Spleen (tissue), 11 donors: ENCODE measurements at regions not wholly inside any gene's neighbourhood (a gene's known extent, or its start where the extent isn't known, plus 50 kb on each side); places are given as distances from the start of the nearest gene placed in this dataset.

ENCODE experiments used
- DNase-seq: peaks from one replicate; pipeline ENCODE4 v3.0.0-alpha.2; 2020
- H3K27ac ChIP-seq, 8 donors: fragments of 200-600 bp; sonication (generic) in 7 of 8; 1 replicate in 4 of 8; 2 replicates in 4 of 8; pipeline versions ENCODE4 v1.5.0 to v1.8.0; 2016 to 2021; ENCODE audit warnings: inconsistent platforms in 4 of 8, mild to moderate bottlenecking in 4 of 8, moderate library complexity in 1 of 8
- H3K27me3 ChIP-seq, 7 donors: fragments of 200-600 bp; sonication (generic) in 6 of 7; replicated peaks in 1 of 7; 1 replicate in 4 of 7; 2 replicates in 3 of 7; pipeline versions ENCODE4 v1.5.0 to v1.8.0; 2016 to 2021; ENCODE audit warnings: inconsistent platforms in 3 of 7, mild to moderate bottlenecking in 1 of 7
- H3K36me3 ChIP-seq, 6 donors: fragments of 200-600 bp; sonication (generic) in 5 of 6; 1 replicate in 4 of 6; 2 replicates in 2 of 6; pipeline versions ENCODE4 v1.5.0 to v1.8.0; 2016 to 2021; ENCODE audit warnings: inconsistent platforms in 2 of 6
- H3K4me1 ChIP-seq, 6 donors: fragments of 200-600 bp; sonication (generic) in 5 of 6; 1 replicate in 3 of 6; 2 replicates in 3 of 6; pipeline versions ENCODE4 v1.5.0 to v1.8.0; 2016 to 2021; ENCODE audit warnings: inconsistent platforms in 3 of 6
- H3K4me3 ChIP-seq, 8 donors: fragments of 200-600 bp; sonication (generic) in 7 of 8; 1 replicate in 4 of 8; 2 replicates in 4 of 8; pipeline versions ENCODE4 v1.5.0 to v1.8.0; 2016 to 2021; ENCODE audit warnings: inconsistent platforms in 4 of 8, mild to moderate bottlenecking in 4 of 8, moderate library complexity in 2 of 8
- H3K9me3 ChIP-seq, 8 donors: fragments of 200-600 bp; sonication (generic) in 7 of 8; 1 replicate in 4 of 8; 2 replicates in 4 of 8; pipeline versions ENCODE4 v1.5.0 to v1.8.0; 2016 to 2021; ENCODE audit warnings: inconsistent platforms in 4 of 8
- CTCF ChIP-seq, 11 experiments: fragments of 200-600 bp in 7 of 11; fragments of 450-650 bp in 4 of 11; sonication (generic) in 4 of 11; IDR thresholded peaks in 8 of 11; conservative IDR thresholded peaks in 3 of 11; 1 replicate in 7 of 11; 2 replicates in 4 of 11; pipeline versions ENCODE4 v1.4.0 to v1.8.0; 2016 to 2021; ENCODE audit warnings: antibody characterized with exemption in 11 of 11, inconsistent platforms in 4 of 11, mild to moderate bottlenecking in 1 of 11
- POLR2A ChIP-seq, 3 donors: fragments of 450-650 bp; IDR thresholded peaks; one replicate each; pipeline ENCODE4 v1.5.1; 2017; ENCODE audit warnings: antibody characterized with exemption in 3 of 3, mild to moderate bottlenecking in 1 of 3
- POLR2AphosphoS5 ChIP-seq, 3 donors: sonication (generic); formaldehyde crosslinking; IDR thresholded peaks; one replicate each; pipeline ENCODE4 v1.5.1; 2017; ENCODE audit warnings: antibody characterized with exemption in 3 of 3
- WGBS, 5 donors: extraction: QIAGEN DNeasy Blood & Tissue Kit in 3 of 5; methylation state at CpG; one replicate each; pipeline versions ENCODE4 v1.1.5 to v1.1.7; 2013 to 2018; 5-methylcytosine and 5-hydroxymethylcytosine counted together
- intact Hi-C: fragments of 100-400 bp; cut with DNase I; formaldehyde crosslinking; loops from one replicate; pipeline ENCODE4 v1.15.0; 2023; ENCODE audit warnings: low total_unique reads
- donor health status: healthy with polysubstance abuse.
- donor health status: DM: no; HTN: no; CAD: no; lungs with moderate emphysema.
- donor health status: DM: no; HTN: no; CAD: no.
- donor health status: Bipolar disorder and iron deficiency.
- donor health status: healthy.
- donor health status: DM: no; HTN: no; CAD: no.
- donor health status: DM: yes; HTN: yes; CAD: no.

DNA sequence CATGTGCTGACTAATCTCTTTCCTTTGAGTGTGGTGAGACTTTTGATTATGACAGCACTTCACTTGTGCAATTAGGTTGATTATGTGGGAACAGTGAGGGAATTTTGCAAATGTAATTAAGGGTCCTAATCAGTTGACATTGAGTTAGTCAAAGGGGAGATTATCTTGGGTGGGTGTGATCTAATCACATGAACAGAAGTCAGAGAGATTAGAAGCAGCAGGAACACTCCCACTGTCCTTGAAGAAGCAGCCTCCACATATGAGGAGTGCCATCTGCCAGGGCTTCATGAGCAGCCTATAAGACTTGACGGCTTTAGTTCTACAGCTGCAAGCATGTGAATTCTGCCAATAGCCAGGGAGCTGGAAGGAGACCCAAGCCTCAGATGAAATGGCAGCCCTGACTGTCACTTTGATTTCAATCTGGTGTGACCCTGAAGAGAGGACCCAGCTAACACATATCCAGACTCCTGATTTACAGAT, 89.4 kb upstream of the APCDD1 start:
- Histone ChIP-seq H3K36me3 (no peaks in the 10 kb centered on the region), H3K4me1 (no peaks in the 10 kb centered on the region), H3K9me3 (peaks cover 3 to 29% (median 23%) of the 10 kb centered on the region in 8 donors), H3K27me3 (no peaks in the 10 kb centered on the region), H3K4me3 (no peak overlapping the region), H3K27ac (no peak overlapping the region)
- TF ChIP-seq POLR2AphosphoS5 (IDR thresholded peaks at IDR 0.05) (no peak), POLR2A (IDR thresholded peaks at IDR 0.05) (no peak), CTCF (IDR thresholded peaks at IDR 0.05 in 8 of 11, conservative IDR thresholded peaks at IDR 0.05 in 3 of 11) (no peak)
- no peak for DNase-seq
- intact Hi-C loops = no loop called here
- WGBS, 5 donors = 96 to 100% (median 98%) methylated on average over 1 of the region's 1 CpG

GRCh38 chr18:10365901-10366300, 88.5 kb upstream of the APCDD1 start:
- no peak for DNase-seq
- no peaks in the 10 kb centered on the region for H3K27me3 ChIP-seq
- TF ChIP-seq POLR2AphosphoS5 (IDR thresholded peaks at IDR 0.05) (no peak), POLR2A (IDR thresholded peaks at IDR 0.05) (no peak), CTCF (IDR thresholded peaks at IDR 0.05 in 8 of 11, conservative IDR thresholded peaks at IDR 0.05 in 3 of 11) (no peak)
- H3K4me1 ChIP-seq = no peaks in the 10 kb centered on the region
- WGBS, 5 donors = 94 to 97% (median 96%) methylated on average over 5 of the region's 5 CpGs
- intact Hi-C loops = no loop called here
- no peak overlapping the region for H3K4me3 ChIP-seq
- H3K36me3 ChIP-seq = no peaks in the 10 kb centered on the region
- peaks cover 3 to 29% (median 23%) of the 10 kb centered on the region in 8 donors for H3K9me3 ChIP-seq
- no peak overlapping the region for H3K27ac ChIP-seq

DNA sequence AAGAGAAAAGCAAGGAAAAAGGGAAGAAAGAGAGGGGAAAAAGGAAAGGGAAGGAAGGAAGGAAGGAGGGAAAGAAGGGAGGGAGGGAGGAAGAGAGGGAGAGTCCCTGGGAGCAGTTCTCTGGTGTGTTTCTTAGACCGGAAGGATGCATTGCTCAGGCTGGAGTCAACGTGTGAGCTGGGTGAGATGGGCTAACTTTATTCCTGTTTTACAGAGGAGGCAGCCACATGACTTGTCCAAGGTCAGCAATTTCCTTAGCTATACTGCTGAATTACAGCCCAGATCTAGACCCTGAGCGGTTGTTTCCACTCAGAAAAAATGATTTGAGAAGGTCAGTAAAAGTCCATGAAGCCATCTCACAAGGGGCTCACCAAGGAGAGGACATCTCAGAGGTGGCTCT, 86.6 kb upstream of the APCDD1 start:
- no peak overlapping the region for H3K27ac ChIP-seq
- no peaks in the 10 kb centered on the region for H3K4me1 ChIP-seq
- H3K4me3 ChIP-seq = no peak overlapping the region
- H3K9me3 ChIP-seq = peaks cover 3 to 26% (median 22%) of the 10 kb centered on the region in 8 donors
- DNase-seq = no peak
- H3K27me3 ChIP-seq = no peaks in the 10 kb centered on the region
- H3K36me3 ChIP-seq = no peaks in the 10 kb centered on the region
- intact Hi-C loops = no loop called here
- TF ChIP-seq POLR2A (IDR thresholded peaks at IDR 0.05) (no peak), POLR2AphosphoS5 (IDR thresholded peaks at IDR 0.05) (no peak), CTCF (IDR thresholded peaks at IDR 0.05 in 8 of 11, conservative IDR thresholded peaks at IDR 0.05 in 3 of 11) (no peak)
- 48 to 69% (median 63%) methylated on average over 3 of the region's 3 CpGs for WGBS, 5 donors

GRCh38 chr18:10368456-10369453, 85.7 kb upstream of the APCDD1 start:
- H3K9me3 ChIP-seq = peaks cover 3 to 17% (median 15%) of the 10 kb centered on the region in 8 donors
- TF ChIP-seq CTCF (IDR thresholded peaks at IDR 0.05 in 8 of 11, conservative IDR thresholded peaks at IDR 0.05 in 3 of 11) (no peak), POLR2A (IDR thresholded peaks at IDR 0.05) (no peak), POLR2AphosphoS5 (IDR thresholded peaks at IDR 0.05) (no peak)
- no peaks in the 10 kb centered on the region for H3K36me3 ChIP-seq
- no peak overlapping the region for H3K4me3 ChIP-seq
- DNase-seq = no peak
- intact Hi-C loops = no loop called here
- 80 to 82% (median 81%) methylated on average over 8 of the region's 8 CpGs for WGBS, 5 donors
- H3K27me3 ChIP-seq = no peaks in the 10 kb centered on the region
- no peak overlapping the region for H3K27ac ChIP-seq
- H3K4me1 ChIP-seq = no peaks in the 10 kb centered on the region
